Ishikawa (cell line): ENCODE measurements at regions not wholly inside any gene's neighbourhood (a gene's known extent, or its start where the extent isn't known, plus 50 kb on each side); places are given as distances from the start of the nearest gene placed in this dataset.

Source experiments
- CEBPB ChIP-seq: IDR thresholded peaks from 2 replicates; pipeline ENCODE4 v1.6.1; 2012
- CREB1 ChIP-seq: IDR thresholded peaks from 2 replicates; pipeline ENCODE4 v1.6.1; 2012; ENCODE audit warnings: low read depth
- EGR1 ChIP-seq: IDR thresholded peaks from 2 replicates; pipeline ENCODE4 v1.6.1; 2012
- EP300 ChIP-seq: IDR thresholded peaks from 2 replicates; pipeline ENCODE4 v1.6.1; 2012; ENCODE audit warnings: borderline replicate concordance
- FOXM1 ChIP-seq: IDR thresholded peaks from 2 replicates; pipeline ENCODE4 v1.6.1; 2012; ENCODE audit warnings: low read depth, borderline replicate concordance
- MAX ChIP-seq: IDR thresholded peaks from 2 replicates; pipeline ENCODE4 v1.6.1; 2012
- NFIC ChIP-seq: IDR thresholded peaks from 2 replicates; pipeline ENCODE4 v1.6.1; 2012
- RAD21 ChIP-seq: IDR thresholded peaks from 2 replicates; pipeline ENCODE4 v1.6.1; 2012; ENCODE audit warnings: low read depth
- REST ChIP-seq: IDR thresholded peaks from 2 replicates; pipeline ENCODE4 v1.6.1; 2012; ENCODE audit warnings: low read depth, mild to moderate bottlenecking
- TAF1 ChIP-seq: IDR thresholded peaks from 2 replicates; pipeline ENCODE4 v1.6.1; 2012; ENCODE audit warnings: low read depth, mild to moderate bottlenecking
- TCF12 ChIP-seq: IDR thresholded peaks from 2 replicates; pipeline ENCODE4 v1.6.1; 2012; ENCODE audit warnings: low read depth
- TEAD4 ChIP-seq: IDR thresholded peaks from 2 replicates; pipeline ENCODE4 v1.6.1; 2012
- USF1 ChIP-seq: IDR thresholded peaks from 2 replicates; pipeline ENCODE4 v1.6.1; 2012
- YY1 ChIP-seq: IDR thresholded peaks from 2 replicates; pipeline ENCODE4 v1.6.1; 2012; ENCODE audit warnings: low read depth
- ZBTB7A ChIP-seq: IDR thresholded peaks from 2 replicates; pipeline ENCODE4 v1.6.1; 2012; ENCODE audit warnings: low read depth

GRCh38 chr7:46537191-46537905 lies 616.3 kb upstream of the IGFBP3 start:
- TF ChIP-seq USF1 = no peak
- no peak for TF ChIP-seq EP300
- TF ChIP-seq CREB1 = no peak
- no peak for TF ChIP-seq REST
- no peak for TF ChIP-seq CEBPB
- TF ChIP-seq EGR1 = no peak
- no peak for TF ChIP-seq RAD21
- TF ChIP-seq TCF12 = no peak
- TF ChIP-seq TAF1 = no peak
- TF ChIP-seq MAX = no peak
- no peak for TF ChIP-seq ZBTB7A
- TF ChIP-seq NFIC = no peak
- TF ChIP-seq FOXM1 = no peak
- no peak for TF ChIP-seq TEAD4
- TF ChIP-seq YY1 = no peak

GRCh38 chr7:46534664-46535588 lies 613.9 kb upstream of the IGFBP3 start:
- TF ChIP-seq CREB1 = no peak
- TF ChIP-seq REST = no peak
- no peak for TF ChIP-seq CEBPB
- TF ChIP-seq TCF12 = no peak
- no peak for TF ChIP-seq FOXM1
- TF ChIP-seq EGR1 = no peak
- no peak for TF ChIP-seq MAX
- no peak for TF ChIP-seq EP300
- no peak for TF ChIP-seq YY1
- TF ChIP-seq USF1 = no peak
- no peak for TF ChIP-seq ZBTB7A
- TF ChIP-seq RAD21 = no peak

GRCh38 chr7:46533946-46534345 lies 612.9 kb upstream of the IGFBP3 start:
- TF ChIP-seq RAD21 = no peak
- no peak for TF ChIP-seq YY1
- TF ChIP-seq EGR1 = no peak
- no peak for TF ChIP-seq USF1
- no peak for TF ChIP-seq MAX
- TF ChIP-seq TEAD4 = no peak
- TF ChIP-seq REST = no peak
- TF ChIP-seq ZBTB7A = no peak
- TF ChIP-seq TCF12 = no peak
- TF ChIP-seq CREB1 = no peak
- TF ChIP-seq NFIC = no peak
- TF ChIP-seq TAF1 = no peak
- no peak for TF ChIP-seq FOXM1
- no peak for TF ChIP-seq EP300
- no peak for TF ChIP-seq CEBPB
